ENCODE measurements at regions not wholly inside any gene's neighbourhood (a gene's known extent, or its start where the extent isn't known, plus 50 kb on each side); places are given as distances from the start of the nearest gene placed in this dataset.

DNA sequence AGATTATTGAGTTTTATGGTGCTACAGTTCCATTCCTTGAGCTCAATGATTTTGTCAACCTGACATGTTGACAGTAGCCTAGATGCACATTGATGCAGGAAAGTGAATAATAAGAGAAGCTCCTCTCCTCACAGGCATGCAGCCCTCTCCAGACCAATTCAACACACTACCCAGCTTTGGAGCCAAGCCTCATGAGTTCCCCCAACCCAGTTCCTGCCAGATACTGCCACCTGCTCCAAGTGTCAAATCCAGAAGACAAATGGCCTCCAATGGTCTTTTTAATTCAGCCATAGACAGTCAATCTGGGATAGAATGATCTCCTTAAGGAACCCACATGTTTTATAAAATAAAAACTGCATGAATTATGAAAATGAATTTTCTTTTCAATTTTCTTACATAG, 83.7 kb upstream of the ARHGEF3 start:
- Histone ChIP-seq H3K36me3 (ENCODE audit: control insufficient read depth, insufficient read depth, low read length) (no peaks in the 10 kb centered on the region), H3K27me3 (ENCODE audit: control insufficient read depth, insufficient read depth, low read length) (no peaks in the 10 kb centered on the region; the same call in 1 of the 2 replicates), H3K4me3 (ENCODE audit: low read depth, low read length) (no peak overlapping the region)
- ChIA-PET CTCF (no interaction called here), POLR2A (no interaction called here)
- DNase-seq (ENCODE audit: low read depth), result no peak
- TF ChIP-seq, protein P1, sequence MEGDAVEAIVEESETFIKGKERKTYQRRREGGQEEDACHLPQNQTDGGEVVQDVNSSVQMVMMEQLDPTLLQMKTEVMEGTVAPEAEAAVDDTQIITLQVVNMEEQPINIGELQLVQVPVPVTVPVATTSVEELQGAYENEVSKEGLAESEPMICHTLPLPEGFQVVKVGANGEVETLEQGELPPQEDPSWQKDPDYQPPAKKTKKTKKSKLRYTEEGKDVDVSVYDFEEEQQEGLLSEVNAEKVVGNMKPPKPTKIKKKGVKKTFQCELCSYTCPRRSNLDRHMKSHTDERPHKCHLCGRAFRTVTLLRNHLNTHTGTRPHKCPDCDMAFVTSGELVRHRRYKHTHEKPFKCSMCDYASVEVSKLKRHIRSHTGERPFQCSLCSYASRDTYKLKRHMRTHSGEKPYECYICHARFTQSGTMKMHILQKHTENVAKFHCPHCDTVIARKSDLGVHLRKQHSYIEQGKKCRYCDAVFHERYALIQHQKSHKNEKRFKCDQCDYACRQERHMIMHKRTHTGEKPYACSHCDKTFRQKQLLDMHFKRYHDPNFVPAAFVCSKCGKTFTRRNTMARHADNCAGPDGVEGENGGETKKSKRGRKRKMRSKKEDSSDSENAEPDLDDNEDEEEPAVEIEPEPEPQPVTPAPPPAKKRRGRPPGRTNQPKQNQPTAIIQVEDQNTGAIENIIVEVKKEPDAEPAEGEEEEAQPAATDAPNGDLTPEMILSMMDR (IDR thresholded peaks at IDR 0.05; ENCODE audit: insufficient read depth, low read depth, low read length), result no peak

DNA sequence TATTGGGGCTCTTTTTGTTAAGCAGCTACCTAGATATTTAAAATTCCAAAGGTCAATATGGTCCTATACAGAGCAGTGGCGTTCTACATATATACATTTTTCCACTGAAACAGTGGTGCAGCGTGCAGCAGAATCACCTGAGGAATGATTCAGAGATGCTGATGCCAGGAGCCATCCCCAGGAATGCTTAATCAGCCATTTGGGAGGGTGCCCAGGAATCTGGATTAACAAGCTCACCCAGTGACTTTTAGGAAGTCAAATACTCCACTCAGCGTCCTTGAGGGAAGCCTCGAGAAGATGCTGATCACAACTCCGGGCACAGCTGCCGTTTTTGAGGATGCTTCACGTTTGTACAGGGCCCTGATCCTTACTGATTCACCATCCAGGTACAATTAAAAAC, 82.6 kb upstream of the ARHGEF3 start:
- TF ChIP-seq, protein P1 (IDR thresholded peaks at IDR 0.05; ENCODE audit: insufficient read depth, low read depth, low read length), result no peak
- DNase-seq (ENCODE audit: low read depth), result no peak
- no peaks in the 10 kb centered on the region for H3K36me3 ChIP-seq (ENCODE audit: control insufficient read depth, insufficient read depth, low read length)
- H3K4me3 ChIP-seq (ENCODE audit: low read depth, low read length), result no peak overlapping the region
- ChIA-PET CTCF (interaction anchor here (1.4 kb wide), 1 partner anchor 32 kb away, joined by 3 read pairs; no protein-coding TSS in a partner anchor), POLR2A (no interaction called here)
- H3K27me3 ChIP-seq (ENCODE audit: control insufficient read depth, insufficient read depth, low read length), result no peaks in the 10 kb centered on the region

DNA sequence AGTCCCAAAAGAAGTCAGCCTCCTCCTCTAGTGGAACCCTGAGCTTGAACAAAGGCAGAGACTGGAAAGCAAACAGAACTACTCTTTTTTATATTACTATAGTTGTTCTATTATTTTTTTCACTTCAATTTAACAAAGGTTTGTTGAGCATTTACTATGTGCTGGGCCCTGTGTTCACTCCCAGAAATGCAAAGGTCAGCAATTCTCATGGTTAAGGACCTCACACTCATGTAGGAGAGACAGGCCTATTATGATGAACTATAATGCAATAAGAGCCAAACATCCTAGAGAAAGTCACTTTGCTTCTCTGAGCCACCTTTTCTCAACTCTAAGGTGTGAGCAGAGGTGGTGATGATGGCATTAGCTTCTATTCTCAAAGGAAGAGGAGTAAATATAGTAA, 82.1 kb upstream of the ARHGEF3 start:
- DNase-seq (ENCODE audit: low read depth), result no peak
- ChIA-PET CTCF (interaction anchor here (1.4 kb wide), 1 partner anchor 31 kb away, joined by 3 read pairs; no protein-coding TSS in a partner anchor), POLR2A (no interaction called here)
- TF ChIP-seq, protein P1 (IDR thresholded peaks at IDR 0.05; ENCODE audit: insufficient read depth, low read depth, low read length), result no peak
- no peaks in the 10 kb centered on the region for H3K36me3 ChIP-seq (ENCODE audit: control insufficient read depth, insufficient read depth, low read length)
- no peak overlapping the region for H3K4me3 ChIP-seq (ENCODE audit: low read depth, low read length)
- no peaks in the 10 kb centered on the region for H3K27me3 ChIP-seq (ENCODE audit: control insufficient read depth, insufficient read depth, low read length)

DNA sequence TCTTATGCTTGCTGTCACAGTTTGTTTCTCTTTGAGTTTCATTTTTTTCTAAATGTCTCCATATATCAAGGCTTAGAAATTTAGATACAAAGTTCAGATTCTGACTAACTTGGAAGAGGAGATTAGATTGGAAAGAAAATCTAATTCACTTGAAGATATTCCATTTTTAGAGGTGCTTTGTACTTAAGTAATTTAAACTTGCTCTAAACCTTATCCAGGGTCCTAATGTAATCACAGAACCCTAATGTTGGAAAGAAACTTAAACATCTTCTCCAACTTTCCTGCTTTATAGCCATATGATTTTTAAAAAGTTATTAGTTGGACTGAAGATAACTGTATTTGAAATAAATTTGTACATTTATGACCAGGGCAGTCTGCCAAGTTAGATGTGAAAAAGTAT, 81.1 kb upstream of the ARHGEF3 start:
- CTCF ChIA-PET, result interaction anchor here (0.9 kb wide), 1 partner anchor 8 kb away, joined by 3 read pairs; no protein-coding TSS in a partner anchor
- no peaks in the 10 kb centered on the region for H3K27me3 ChIP-seq (ENCODE audit: control insufficient read depth, insufficient read depth, low read length)
- TF ChIP-seq, protein P1 (IDR thresholded peaks at IDR 0.05; ENCODE audit: insufficient read depth, low read depth, low read length), result no peak
- no peaks in the 10 kb centered on the region for H3K36me3 ChIP-seq (ENCODE audit: control insufficient read depth, insufficient read depth, low read length)
- POLR2A ChIA-PET, result no interaction called here
- no peak for DNase-seq (ENCODE audit: low read depth)
- H3K4me3 ChIP-seq (ENCODE audit: low read depth, low read length), result no peak overlapping the region

DNA sequence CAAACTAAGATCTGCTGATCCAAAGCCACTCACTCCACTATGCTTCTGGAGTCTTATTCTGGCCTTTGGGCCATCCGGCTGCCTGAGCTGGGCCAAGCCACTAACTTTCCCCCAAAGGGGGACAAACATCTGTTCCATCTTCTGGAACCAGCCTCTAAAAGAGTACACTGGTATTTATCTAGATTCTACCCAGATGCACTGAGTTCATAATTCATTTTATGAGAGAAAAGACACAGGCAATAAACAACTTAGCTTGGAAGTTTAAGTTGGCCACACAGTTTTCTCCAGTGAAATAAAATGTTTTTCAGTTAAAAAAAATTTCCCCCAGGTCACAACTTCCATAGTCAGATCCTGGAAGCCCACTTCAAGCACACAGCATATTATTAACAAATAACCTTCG, 80.1 kb upstream of the ARHGEF3 start:
- TF ChIP-seq, protein P1 (IDR thresholded peaks at IDR 0.05; ENCODE audit: insufficient read depth, low read depth, low read length), result no peak
- no peaks in the 10 kb centered on the region for H3K36me3 ChIP-seq (ENCODE audit: control insufficient read depth, insufficient read depth, low read length)
- no peak for DNase-seq (ENCODE audit: low read depth)
- no peaks in the 10 kb centered on the region for H3K27me3 ChIP-seq (ENCODE audit: control insufficient read depth, insufficient read depth, low read length)
- POLR2A ChIA-PET, result no interaction called here
- CTCF ChIA-PET, result no interaction called here
- no peak overlapping the region for H3K4me3 ChIP-seq (ENCODE audit: low read depth, low read length)
